NCI-H2029 (cell line): ENCODE measurements at regions not wholly inside any gene's neighbourhood (a gene's known extent, or its start where the extent isn't known, plus 50 kb on each side); places are given as distances from the start of the nearest gene placed in this dataset.
"Not testable (repeated sequence)": the region's sequence is repeated elsewhere in the genome, so short reads cannot be mapped to it uniquely, and the experiment has no call there.

Source experiments
- DNase-seq: peaks from one replicate; lab custom pipeline; 2025; lab: John Stamatoyannopoulos, UW

GRCh38 chr2:111365986-111366640 is 245.4 kb downstream of the BCL2L11 start:
- DNase-seq, result not testable (repeated sequence)

DNA sequence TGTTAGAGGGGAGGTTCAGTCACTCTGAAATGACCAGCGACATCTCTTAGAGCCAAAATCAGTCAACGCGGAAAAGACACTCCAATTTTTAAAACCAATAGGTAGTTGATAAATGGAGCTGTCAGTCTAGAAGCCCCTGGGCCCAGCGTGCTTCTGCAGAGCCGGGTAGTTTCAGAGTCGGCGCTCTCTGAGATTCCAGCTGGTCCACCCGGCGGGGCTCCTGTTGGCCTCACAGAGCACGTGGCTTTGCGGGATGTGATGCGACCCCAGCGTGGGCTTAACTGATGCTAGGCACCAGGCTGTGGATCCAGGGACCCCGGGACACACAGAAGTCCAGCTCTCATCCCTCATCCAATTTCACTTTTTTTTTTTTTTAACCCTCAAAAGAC is 245.9 kb downstream of the BCL2L11 start:
- DNase-seq, result not testable (repeated sequence)

DNA sequence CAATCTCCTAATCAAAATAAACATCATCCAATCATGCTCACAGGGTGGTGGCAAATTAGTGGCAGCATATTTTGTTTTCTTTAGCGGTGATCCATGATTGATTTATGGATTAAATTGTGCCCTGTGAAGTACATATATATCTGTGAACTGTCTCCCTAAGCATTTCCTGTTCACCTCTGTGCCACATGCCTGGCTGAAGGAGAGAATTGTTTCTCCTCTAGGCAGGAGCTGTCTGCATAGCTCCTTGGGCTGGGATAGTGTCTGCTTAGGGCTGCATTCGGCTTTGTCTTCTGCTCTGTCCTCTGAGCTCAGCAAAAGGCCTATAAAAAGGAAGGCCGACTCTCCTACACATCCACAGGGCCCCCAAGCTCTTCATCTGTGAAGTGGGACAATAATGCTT is 246.4 kb downstream of the BCL2L11 start:
- DNase-seq, result not testable (repeated sequence)

- DNase-seq, result not testable (repeated sequence)
These were observed 247.2 kb downstream of the BCL2L11 start for GRCh38 chr2:111367871-111368270.

DNA sequence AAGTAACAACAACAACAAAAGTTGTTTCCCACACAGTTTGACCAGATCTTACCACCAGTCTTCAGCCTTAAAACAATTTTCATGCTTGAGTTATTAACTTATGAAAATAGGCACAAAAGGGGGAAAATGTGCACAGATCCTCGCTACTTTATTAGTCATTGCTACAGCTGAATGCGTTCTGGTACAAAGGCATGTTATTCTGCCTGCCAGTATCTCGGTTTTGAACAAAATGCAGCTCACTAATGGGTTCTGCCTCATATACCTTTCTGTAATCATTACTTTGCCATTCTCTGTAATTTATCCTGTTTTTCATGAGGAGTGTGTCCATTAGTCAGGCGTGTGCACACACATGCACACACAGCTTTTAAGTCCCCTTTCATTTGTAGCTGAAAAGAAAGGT is 247.6 kb downstream of the BCL2L11 start:
- DNase-seq, result not testable (repeated sequence)

DNA sequence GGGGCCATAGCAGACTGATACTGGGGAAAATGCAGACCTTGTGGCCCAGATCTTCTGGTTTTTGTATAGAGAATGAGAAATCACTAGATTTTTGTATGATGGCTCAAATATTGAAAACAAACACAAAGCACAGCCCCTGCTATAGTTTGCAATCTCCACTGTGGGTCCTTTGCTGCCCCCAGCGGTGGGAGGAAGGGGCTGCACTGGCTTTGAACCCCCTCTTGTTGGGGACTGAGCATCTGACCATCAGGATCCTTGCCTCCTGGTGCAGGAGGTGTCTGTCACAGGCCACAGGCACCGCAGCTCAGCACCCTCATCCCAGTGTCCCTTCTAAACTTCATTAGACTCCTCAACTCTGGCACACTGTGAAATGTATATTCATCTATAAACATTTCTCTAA is 252.3 kb downstream of the BCL2L11 start:
- not testable (repeated sequence) for DNase-seq

DNA sequence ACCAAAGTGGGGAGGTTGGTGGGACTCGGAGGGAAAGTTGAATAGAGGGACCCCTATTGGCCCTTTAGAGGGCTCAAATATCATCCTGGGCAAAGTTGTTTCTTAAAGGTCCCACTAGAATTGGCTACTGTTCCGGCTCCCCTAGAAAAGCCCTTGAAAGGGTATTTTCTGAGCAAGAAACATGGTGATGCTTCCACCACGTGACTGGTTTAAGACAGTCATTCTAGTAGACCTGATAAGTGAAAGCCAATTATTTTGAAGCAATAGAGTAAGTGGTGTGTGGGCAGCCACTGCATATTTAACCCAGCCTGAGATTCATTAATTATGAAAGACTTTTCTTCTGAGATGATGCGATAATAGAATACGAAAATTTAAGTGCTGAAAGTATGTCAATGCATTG is 253.3 kb downstream of the BCL2L11 start:
- DNase-seq, result not testable (repeated sequence)

DNA sequence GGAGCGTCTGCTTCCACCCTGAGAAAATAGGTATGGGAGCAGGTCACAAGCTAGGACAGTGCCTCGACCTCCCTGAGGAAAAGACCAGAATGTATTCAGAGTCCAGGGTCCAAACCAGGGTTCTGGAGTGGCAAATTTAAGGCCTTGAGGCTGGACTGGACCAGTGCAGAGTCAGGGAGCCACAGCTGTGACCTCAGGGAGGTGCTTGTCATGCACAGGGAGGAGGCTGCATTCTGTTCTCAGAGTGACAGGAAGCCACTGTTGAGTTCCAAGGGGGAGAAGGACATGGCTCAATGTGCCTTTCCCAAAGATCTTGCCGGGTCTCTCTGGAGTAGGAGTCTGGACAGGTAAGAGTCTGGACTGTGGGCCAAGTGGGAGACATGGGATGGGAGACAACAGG is 254.0 kb downstream of the BCL2L11 start:
- not testable (repeated sequence) for DNase-seq

DNA sequence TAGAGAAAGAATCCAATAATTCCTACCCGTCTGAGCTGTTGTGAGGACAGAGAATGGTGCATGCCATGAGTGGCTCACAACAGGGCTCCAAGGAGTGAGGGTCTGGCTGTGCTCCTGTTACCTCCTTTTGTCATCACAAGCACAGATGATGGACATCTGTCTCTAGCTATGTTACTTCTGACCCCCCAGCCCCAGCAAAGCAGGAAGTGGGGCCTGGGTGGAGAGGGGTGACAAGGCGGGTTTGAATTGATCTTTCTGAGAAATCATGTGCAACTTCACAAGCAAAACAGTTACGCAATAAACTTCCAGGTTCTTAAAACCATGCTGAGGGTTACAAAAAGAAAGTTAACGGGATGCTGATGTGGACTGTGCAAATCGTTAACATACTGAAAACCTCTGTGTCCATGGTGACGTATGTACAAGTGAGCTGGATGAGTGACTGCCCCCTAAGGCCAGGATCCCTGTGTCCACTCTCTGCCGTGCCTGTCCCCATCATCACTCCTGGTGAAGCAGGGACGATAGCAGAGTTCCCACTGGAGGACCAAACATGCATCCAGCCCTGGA is 254.7 kb downstream of the BCL2L11 start:
- DNase-seq, result not testable (repeated sequence)

- not testable (repeated sequence) for DNase-seq
These were observed 255.7 kb downstream of the BCL2L11 start for GRCh38 chr2:111376272-111376970.

DNA sequence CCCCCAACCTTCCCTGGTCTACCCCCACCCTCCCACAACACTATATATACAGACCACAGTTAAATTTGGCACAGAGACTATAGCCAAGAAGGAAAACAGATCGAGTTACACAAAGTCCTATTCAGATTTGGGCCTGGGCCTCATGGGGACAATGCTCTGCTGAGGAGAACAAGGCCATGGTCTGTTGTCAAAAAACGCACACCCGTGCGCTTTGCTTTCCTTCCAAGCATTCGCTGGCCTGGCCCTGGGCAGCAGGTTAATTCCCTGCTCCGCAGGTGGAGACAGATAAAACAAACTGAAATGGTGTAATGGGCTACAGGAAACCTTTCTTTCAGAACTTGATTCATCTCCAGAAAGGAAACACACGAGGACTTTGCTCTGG is 256.2 kb downstream of the BCL2L11 start:
- not testable (repeated sequence) for DNase-seq

GRCh38 chr2:111377386-111377959 is 256.8 kb downstream of the BCL2L11 start:
- DNase-seq, result not testable (repeated sequence)

DNA sequence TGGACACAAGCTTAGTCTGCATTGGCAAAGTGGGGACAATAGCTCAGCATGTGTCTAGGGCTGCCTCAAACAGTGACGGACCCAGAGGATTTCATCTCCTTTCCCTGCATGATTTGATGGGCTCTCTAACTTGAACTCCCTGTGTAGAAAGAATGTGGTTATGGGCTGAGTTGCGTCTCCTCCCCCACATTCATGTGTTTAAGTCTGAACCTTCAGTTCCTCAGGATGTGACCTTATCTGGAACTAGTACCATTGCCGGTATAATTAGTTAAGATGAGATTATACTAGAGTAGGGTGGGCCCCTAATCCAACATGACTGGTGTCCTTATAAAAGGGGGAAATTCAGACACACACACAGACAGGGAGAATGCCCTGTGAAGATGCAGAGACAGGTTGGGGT is 257.6 kb downstream of the BCL2L11 start:
- not testable (repeated sequence) for DNase-seq

DNA sequence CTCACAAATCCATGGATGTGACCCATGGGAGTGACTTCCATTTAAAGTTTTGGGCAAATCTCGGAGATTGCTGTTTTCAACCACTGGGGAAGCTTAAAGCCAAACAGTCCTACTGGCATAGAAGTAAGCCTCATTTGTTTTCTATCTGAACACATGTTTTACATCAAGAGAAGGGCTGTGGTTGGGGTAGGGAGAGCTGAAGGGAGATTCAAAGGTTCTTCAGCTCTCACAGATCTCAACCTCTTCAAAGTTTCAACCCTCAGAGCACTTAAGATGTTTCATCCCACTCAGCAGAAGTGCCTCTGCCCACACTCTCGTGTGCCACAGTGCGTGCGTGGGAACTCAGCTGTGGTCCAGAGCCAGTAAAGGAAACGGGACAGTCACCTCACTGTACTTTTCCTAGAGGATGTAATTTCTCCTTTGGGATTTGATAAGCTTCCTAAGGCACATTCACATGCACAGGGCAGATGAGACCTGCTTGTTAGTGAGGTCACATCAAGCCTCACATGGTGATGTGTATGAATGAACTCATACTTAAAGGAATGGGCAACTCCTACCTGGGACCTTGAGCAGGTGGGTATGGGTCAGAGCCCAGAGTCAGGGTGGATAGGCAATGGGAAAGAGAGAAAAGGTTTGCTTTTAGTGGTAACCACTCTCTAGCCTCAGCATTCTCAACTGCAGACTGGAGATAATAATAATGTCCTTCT is 260.2 kb downstream of the BCL2L11 start:
- not testable (repeated sequence) for DNase-seq

DNA sequence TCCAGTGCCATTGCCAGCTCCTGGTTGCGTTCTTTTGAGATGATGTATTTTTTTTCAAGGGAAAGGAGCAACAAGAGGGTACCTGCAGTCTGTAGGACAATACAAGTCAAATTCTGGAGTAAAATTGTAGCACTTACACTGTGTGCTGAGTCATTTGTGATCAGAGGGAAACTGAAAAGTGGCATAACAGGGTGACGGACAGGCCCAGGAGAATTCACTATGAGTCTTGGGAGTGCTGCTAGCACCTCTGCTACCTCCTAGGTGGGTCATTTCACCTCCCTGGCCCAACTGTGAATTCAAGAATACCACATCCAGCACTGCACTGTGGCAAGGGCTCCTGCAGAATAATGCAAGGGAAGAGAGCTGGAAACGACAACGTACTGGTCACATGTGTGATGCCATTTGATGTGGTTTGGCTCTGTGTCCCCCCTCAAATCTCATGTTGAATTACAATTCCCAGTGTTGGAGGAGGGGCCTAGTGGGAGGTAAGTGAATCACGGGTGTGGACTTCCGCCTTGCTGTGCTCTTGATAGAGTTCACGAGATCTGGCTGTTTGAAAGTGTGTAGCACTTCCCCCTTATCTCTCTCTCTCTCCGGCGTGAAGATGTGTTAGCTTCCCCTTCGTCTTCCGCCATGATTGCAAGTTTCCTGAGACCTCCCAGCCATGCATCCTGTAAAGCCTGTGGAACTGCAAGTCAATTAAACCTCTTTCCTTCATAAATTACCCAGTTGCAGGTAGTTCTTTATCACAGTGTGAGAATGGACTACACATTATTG is 261.0 kb downstream of the BCL2L11 start:
- DNase-seq, result not testable (repeated sequence)

- not testable (repeated sequence) for DNase-seq
These were observed 261.8 kb downstream of the BCL2L11 start for GRCh38 chr2:111382507-111382906.

DNA sequence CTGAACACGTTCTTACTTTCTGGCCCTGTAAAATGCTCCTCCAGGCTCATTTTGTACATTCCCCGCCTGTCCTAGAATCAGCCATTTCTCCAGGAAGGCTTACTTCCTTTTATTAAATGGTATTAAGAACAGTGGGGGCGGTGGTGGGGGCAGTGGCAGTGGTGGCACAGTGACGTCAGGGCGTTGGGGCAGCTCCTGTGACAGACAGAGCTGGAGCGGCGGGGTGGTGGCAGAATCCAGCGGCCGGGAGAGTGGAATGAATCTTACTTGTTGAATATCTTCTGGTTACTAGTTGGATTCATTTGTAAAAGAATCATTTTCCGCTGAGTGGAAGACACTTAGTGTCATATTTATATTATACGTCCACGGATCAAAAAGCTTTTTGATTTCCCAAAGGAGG is 262.6 kb downstream of the BCL2L11 start:
- not testable (repeated sequence) for DNase-seq

DNA sequence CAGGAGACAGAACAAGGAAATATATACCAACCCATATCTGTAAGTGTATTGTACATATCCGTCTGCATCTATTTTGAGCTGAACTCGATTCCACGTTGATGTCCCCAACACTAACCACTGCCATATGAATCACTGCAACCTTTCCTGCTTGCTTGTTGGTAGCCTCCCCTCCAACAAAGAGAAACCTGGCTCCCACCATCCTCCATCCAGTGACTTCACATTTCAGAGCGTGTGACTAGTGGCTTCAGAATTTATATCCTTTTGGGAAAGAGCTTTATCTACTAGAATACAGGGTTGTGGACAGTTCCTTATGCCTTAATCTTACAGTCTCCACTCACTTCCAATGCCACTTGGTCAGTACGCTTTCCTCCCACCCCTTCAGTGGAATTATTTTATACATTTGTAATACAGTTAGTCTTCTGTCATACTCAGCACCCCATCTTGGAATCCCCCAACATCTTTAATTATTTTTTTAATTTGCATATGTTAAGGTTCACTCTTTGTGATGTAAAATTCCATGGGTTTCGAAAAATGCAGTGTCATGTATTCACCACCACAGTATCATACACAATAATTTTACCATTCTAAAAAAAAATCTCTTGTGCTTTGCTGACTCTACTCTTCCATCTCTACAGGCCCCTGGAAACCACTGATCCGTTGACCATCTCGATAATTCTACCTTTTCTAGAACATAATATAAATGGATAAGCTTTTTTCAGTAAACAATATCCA is 264.7 kb downstream of the BCL2L11 start:
- DNase-seq, result not testable (repeated sequence)

GRCh38 chr2:111390605-111391004 is 269.9 kb downstream of the BCL2L11 start:
- DNase-seq, result not testable (repeated sequence)

DNA sequence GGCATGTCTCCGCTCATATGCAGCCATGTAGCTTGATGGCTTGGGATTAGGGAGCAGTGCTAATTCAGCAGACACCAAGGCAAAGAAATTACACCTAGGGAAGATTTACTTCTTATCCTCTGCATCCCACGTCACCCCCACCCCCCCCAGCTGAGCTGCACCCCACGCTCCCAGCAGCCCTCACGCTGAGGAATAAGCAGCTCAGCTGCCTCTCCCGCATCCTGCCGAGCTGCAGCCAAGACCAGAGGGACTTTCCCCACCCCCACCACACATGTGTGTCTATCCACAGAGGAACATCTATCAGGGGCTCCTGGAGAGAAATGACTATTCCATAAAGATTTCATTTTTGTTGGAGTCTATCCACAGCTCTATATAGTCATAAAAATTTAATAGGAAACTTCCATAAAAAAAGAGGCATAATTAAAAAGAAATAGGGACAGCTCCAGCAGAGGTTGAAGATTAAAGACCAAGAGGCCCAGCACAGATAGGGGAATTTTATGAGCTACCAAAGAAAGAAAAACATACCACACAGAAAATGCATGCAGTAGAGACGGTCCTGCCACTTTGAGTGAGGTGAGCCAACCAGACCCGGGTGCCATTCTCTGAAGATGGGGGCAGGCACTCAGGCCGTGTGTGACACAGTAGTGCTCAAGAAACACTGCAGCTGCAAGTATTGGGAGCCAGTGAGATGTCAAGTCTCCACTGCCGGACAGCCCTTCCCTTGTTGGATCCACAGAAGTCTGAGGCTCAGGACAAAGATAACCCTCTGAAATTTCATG is 274.8 kb downstream of the BCL2L11 start:
- DNase-seq, result not testable (repeated sequence)
